Naive thymus-derived CD4-positive, alpha-beta T cell (primary cell): ENCODE measurements at regions not wholly inside any gene's neighbourhood (a gene's known extent, or its start where the extent isn't known, plus 50 kb on each side); places are given as distances from the start of the nearest gene placed in this dataset.

Experiments
- ATAC-seq: fragments of 150-1000 bp; cut with Tn5 transposase; 2 replicates; pipeline ENCODE4 v1.10.0; 2021; ENCODE audit warnings: mild to moderate bottlenecking, moderate library complexity
- CTCF ChIA-PET: fragments of 350-600 bp; sonication (Branson Sonifier 250); formaldehyde crosslinking; loops from one replicate; lab custom pipeline; 2021; ENCODE audit warnings: antibody characterized with exemption; lab: Charles Lee
- POLR2A ChIA-PET: fragments of 350-600 bp; sonication (Branson Sonifier 250); formaldehyde crosslinking; loops from one replicate; lab custom pipeline; 2021; ENCODE audit warnings: antibody characterized with exemption, inconsistent platforms; lab: Charles Lee
- DNase-seq, 9 donors: peaks; one replicate each; pipeline versions ENCODE4 v3.0.0 to v3.0.0-alpha.2; 2020 to 2022; ENCODE audit warnings: mixed read lengths in 1 of 9
- H3K27ac ChIP-seq: one replicate; pipeline ENCODE4 v1.7.0; 2013; ENCODE audit warnings: mild to moderate bottlenecking, low read depth, low read length, moderate library complexity
- H3K27me3 ChIP-seq, 2 donors: one replicate each; pipeline ENCODE4 v1.7.0; 2013; ENCODE audit warnings: low read length in 2 of 2, mild to moderate bottlenecking in 2 of 2, moderate library complexity in 2 of 2; ENCODE audit not compliant: control insufficient read depth in 2 of 2, insufficient read depth in 2 of 2
- H3K36me3 ChIP-seq, 3 experiments: 1 replicate in 2 of 3; 2 replicates in 1 of 3; pipeline ENCODE4 v1.7.0; 2013; ENCODE audit warnings: low read length in 3 of 3, mild to moderate bottlenecking in 3 of 3, moderate library complexity in 1 of 3; ENCODE audit not compliant: insufficient read depth in 3 of 3, control insufficient read depth in 2 of 3
- H3K4me1 ChIP-seq, 2 donors: one replicate each; pipeline ENCODE4 v1.7.0; 2013; ENCODE audit warnings: low read length in 2 of 2, mild to moderate bottlenecking in 2 of 2, moderate library complexity in 1 of 2; ENCODE audit not compliant: control insufficient read depth in 2 of 2, insufficient read depth in 2 of 2
- H3K4me3 ChIP-seq: 2 replicates; pipeline ENCODE4 v1.7.0; 2013; ENCODE audit warnings: mild to moderate bottlenecking, low read length
- H3K9me3 ChIP-seq, 3 experiments: 1 replicate in 2 of 3; 2 replicates in 1 of 3; pipeline ENCODE4 v1.7.0; 2013; ENCODE audit warnings: low read length in 3 of 3; ENCODE audit not compliant: control insufficient read depth in 2 of 3
- H3K27ac Mint-ChIP-seq, 9 donors: one replicate each; pipeline ENCODE4 v1.8.0; 2020 to 2022; ENCODE audit warnings: mixed read lengths in 9 of 9, mild to moderate bottlenecking in 8 of 9, moderate library complexity in 5 of 9, inconsistent platforms in 2 of 9
- H3K27me3 Mint-ChIP-seq, 5 donors: one replicate each; pipeline ENCODE4 v1.8.0; 2021 to 2022; ENCODE audit warnings: mixed read lengths in 5 of 5, mild to moderate bottlenecking in 1 of 5
- H3K36me3 Mint-ChIP-seq, 5 donors: one replicate each; pipeline ENCODE4 v1.8.0; 2020 to 2022; ENCODE audit warnings: mixed read lengths in 5 of 5, mild to moderate bottlenecking in 3 of 5, inconsistent platforms in 1 of 5
- H3K4me1 Mint-ChIP-seq, 7 donors: one replicate each; pipeline ENCODE4 v1.8.0; 2020 to 2022; ENCODE audit warnings: mixed read lengths in 7 of 7, mild to moderate bottlenecking in 3 of 7, inconsistent platforms in 1 of 7
- H3K4me3 Mint-ChIP-seq, 10 donors: one replicate each; pipeline ENCODE4 v1.8.0; 2020 to 2022; ENCODE audit warnings: mild to moderate bottlenecking in 10 of 10, mixed read lengths in 10 of 10, moderate library complexity in 6 of 10, inconsistent platforms in 2 of 10
- H3K9me3 Mint-ChIP-seq, 11 donors: one replicate each; pipeline ENCODE4 v1.8.0; 2020 to 2022; ENCODE audit warnings: mixed read lengths in 11 of 11, mild to moderate bottlenecking in 4 of 11, inconsistent platforms in 1 of 11, moderate library complexity in 1 of 11
- intact Hi-C, 2 donors: fragments of 100-400 bp; cut with micrococcal nuclease; formaldehyde crosslinking; loops; one replicate each; pipeline ENCODE4 v1.15.1; 2023

GRCh38 chr14:96151242-96151641, 53.4 kb upstream of the BDKRB2 start:
- CTCF ChIA-PET: interaction anchor here (0.6 kb wide), 1 partner anchor 11 kb away, joined by 3 read pairs; no protein-coding TSS in a partner anchor
- H3K4me1 ChIP-seq: no peaks in the 10 kb centered on the region
- POLR2A ChIA-PET: no interaction called here
- H3K9me3 ChIP-seq: no peaks in the 10 kb centered on the region
- no peaks in the 10 kb centered on the region for H3K27me3 ChIP-seq
- H3K27me3 Mint-ChIP-seq: peaks cover 0 to 2% (median 0%) of the 10 kb centered on the region in 5 donors
- no peak for ATAC-seq
- no peak for DNase-seq
- H3K4me1 Mint-ChIP-seq: no peaks in the 10 kb centered on the region
- H3K36me3 Mint-ChIP-seq: no peaks in the 10 kb centered on the region
- H3K4me3 ChIP-seq: no peak overlapping the region
- intact Hi-C loops: no loop called here
- no peak overlapping the region for H3K27ac ChIP-seq
- H3K36me3 ChIP-seq: no peaks in the 10 kb centered on the region
- H3K9me3 Mint-ChIP-seq: peaks cover 0 to 10% (median 2%) of the 10 kb centered on the region in 11 donors
- no peak overlapping the region for H3K4me3 Mint-ChIP-seq
- H3K27ac Mint-ChIP-seq: no peak overlapping the region

- H3K27ac ChIP-seq: no peak overlapping the region
- Mint-ChIP-seq H3K9me3 (peaks cover 0 to 7% (median under 1%) of the 10 kb centered on the region in 11 donors), H3K27ac (no peak overlapping the region), H3K4me1 (no peaks in the 10 kb centered on the region), H3K4me3 (no peak overlapping the region), H3K36me3 (no peaks in the 10 kb centered on the region), H3K27me3 (peaks cover 0 to 2% (median 0%) of the 10 kb centered on the region in 5 donors)
- intact Hi-C loops: no loop called here
- H3K9me3 ChIP-seq: no peaks in the 10 kb centered on the region
- H3K36me3 ChIP-seq: no peaks in the 10 kb centered on the region
- ChIA-PET CTCF (no interaction called here), POLR2A (no interaction called here)
- DNase-seq (no peak), ATAC-seq (no peak)
- no peaks in the 10 kb centered on the region for H3K4me1 ChIP-seq
- no peaks in the 10 kb centered on the region for H3K27me3 ChIP-seq
- no peak overlapping the region for H3K4me3 ChIP-seq
Observed at GRCh38 chr14:96153003-96153402, 51.6 kb upstream of the BDKRB2 start.
